Activated naive CD4-positive, alpha-beta T cell treated with anti-CD3 and anti-CD28 coated beads, Interleukin-2, amount 50 U/mL, for 16 hours (primary cell): ENCODE measurements at regions not wholly inside any gene's neighbourhood (a gene's known extent, or its start where the extent isn't known, plus 50 kb on each side); places are given as distances from the start of the nearest gene placed in this dataset.
"Not testable (repeated sequence)": the region's sequence is repeated elsewhere in the genome, so short reads cannot be mapped to it uniquely, and the experiment has no call there.

Source experiments
- DNase-seq: peaks from one replicate; pipeline ENCODE4 v3.0.0-alpha.2; 2020

GRCh38 chr2:7835151-7835550 is 846.7 kb upstream of the ID2 start:
- no peak for DNase-seq

- no peak for DNase-seq
These were observed 845.9 kb upstream of the ID2 start for GRCh38 chr2:7835693-7836680.

- DNase-seq, result no peak
These were observed 844.6 kb upstream of the ID2 start for GRCh38 chr2:7837237-7837760.

- no peak for DNase-seq
These were observed 843.2 kb upstream of the ID2 start for GRCh38 chr2:7838669-7839068.

- no peak for DNase-seq
These were observed 841.0 kb upstream of the ID2 start for GRCh38 chr2:7840651-7841380.

- DNase-seq, result no peak
These were observed 840.1 kb upstream of the ID2 start for GRCh38 chr2:7841751-7842150.

- no peak for DNase-seq
These were observed 837.4 kb upstream of the ID2 start for GRCh38 chr2:7844414-7844965.

- no peak for DNase-seq
These were observed 836.5 kb upstream of the ID2 start for GRCh38 chr2:7845332-7845731.

GRCh38 chr2:7846607-7847006 is 835.2 kb upstream of the ID2 start:
- no peak for DNase-seq

GRCh38 chr2:7847321-7847720 is 834.5 kb upstream of the ID2 start:
- DNase-seq, result no peak

- no peak for DNase-seq
These were observed 832.8 kb upstream of the ID2 start for GRCh38 chr2:7849027-7849426.

GRCh38 chr2:7849531-7849930 is 832.3 kb upstream of the ID2 start:
- DNase-seq, result no peak

GRCh38 chr2:7852546-7852945 is 829.3 kb upstream of the ID2 start:
- no peak for DNase-seq

GRCh38 chr2:7857904-7858303 is 824.0 kb upstream of the ID2 start:
- DNase-seq, result no peak

GRCh38 chr2:7858624-7859023 is 823.2 kb upstream of the ID2 start:
- DNase-seq, result no peak

- DNase-seq, result no peak
These were observed 821.2 kb upstream of the ID2 start for GRCh38 chr2:7860693-7861092.

GRCh38 chr2:7861910-7862702 is 819.8 kb upstream of the ID2 start:
- DNase-seq, result no peak

- DNase-seq, result no peak
These were observed 815.8 kb upstream of the ID2 start for GRCh38 chr2:7866104-7866503.

GRCh38 chr2:7866825-7867224 is 815.0 kb upstream of the ID2 start:
- no peak for DNase-seq

- no peak for DNase-seq
These were observed 814.0 kb upstream of the ID2 start for GRCh38 chr2:7867867-7868266.

GRCh38 chr2:7868836-7869235 is 813.0 kb upstream of the ID2 start:
- DNase-seq, result no peak

GRCh38 chr2:7876445-7876844 is 805.4 kb upstream of the ID2 start:
- not testable (repeated sequence) for DNase-seq

- DNase-seq, result not testable (repeated sequence)
These were observed 803.6 kb upstream of the ID2 start for GRCh38 chr2:7878266-7878665.
